WTC11 (cell line): ENCODE measurements at regions not wholly inside any gene's neighbourhood (a gene's known extent, or its start where the extent isn't known, plus 50 kb on each side); places are given as distances from the start of the nearest gene placed in this dataset.

Experiments
- ATAC-seq: fragments of 200-7000 bp; cut with Tn5 transposase; 2 replicates; pipeline ENCODE4 v1.10.0; 2021; ENCODE audit warnings: mild to moderate bottlenecking, moderate library complexity
- CTCF ChIA-PET: fragments of 300-600 bp; sonication (Branson Sonifier 250); formaldehyde crosslinking; loops from one replicate; lab custom pipeline; 2021; ENCODE audit warnings: antibody characterized with exemption; lab: Charles Lee
- POLR2A ChIA-PET: fragments of 350-600 bp; sonication (Branson Sonifier 250); formaldehyde crosslinking; loops from one replicate; lab custom pipeline; 2021; ENCODE audit warnings: antibody characterized with exemption; lab: Charles Lee
- DNase-seq: peaks from one replicate; pipeline ENCODE4 v3.0.0; 2021; ENCODE audit warnings: low spot score
- H3K27ac Mint-ChIP-seq: 2 replicates; pipeline ENCODE4 v1.8.0; 2021; ENCODE audit warnings: mixed read lengths
- H3K27me3 Mint-ChIP-seq: 2 replicates; pipeline ENCODE4 v1.8.0; 2021; ENCODE audit warnings: low read depth, mild to moderate bottlenecking, moderate library complexity, mixed read lengths
- H3K36me3 Mint-ChIP-seq: 2 replicates; pipeline ENCODE4 v1.8.0; 2021; ENCODE audit warnings: mixed read lengths
- H3K4me1 Mint-ChIP-seq: 2 replicates; pipeline ENCODE4 v1.8.0; 2022; ENCODE audit warnings: mixed read lengths
- H3K4me3 Mint-ChIP-seq: 2 replicates; pipeline ENCODE4 v1.8.0; 2021; ENCODE audit warnings: mild to moderate bottlenecking, moderate library complexity, mixed read lengths
- H3K9me3 Mint-ChIP-seq: 2 replicates; pipeline ENCODE4 v1.8.0; 2021; ENCODE audit warnings: mixed read lengths
- ATF2 ChIP-seq: sonication (generic); formaldehyde crosslinking; IDR thresholded peaks from 2 replicates; pipeline ENCODE4 v1.8.1; 2022; ENCODE audit warnings: low read depth, missing genetic modification reagents, borderline replicate concordance
- GABPB1 ChIP-seq: sonication (generic); formaldehyde crosslinking; IDR thresholded peaks from 2 replicates; pipeline ENCODE4 v1.8.1; 2023; ENCODE audit warnings: mild to moderate bottlenecking, missing genetic modification reagents
- GRHL2 ChIP-seq: fragments of 250-450 bp; sonication (Bioruptor Pico); IDR thresholded peaks from 2 replicates; pipeline ENCODE4 v1.8.0; 2022; ENCODE audit warnings: mild to moderate bottlenecking, moderate library complexity; ENCODE audit not compliant: insufficient replicate concordance, severe bottlenecking
- GTF2I ChIP-seq: fragments of 250-450 bp; sonication (Bioruptor Pico); conservative IDR thresholded peaks from 2 replicates; pipeline ENCODE4 v1.4.0; 2021; ENCODE audit warnings: mild to moderate bottlenecking
- NFYB ChIP-seq: sonication (generic); formaldehyde crosslinking; conservative IDR thresholded peaks from 2 replicates; pipeline ENCODE4 v1.8.0; 2022; ENCODE audit warnings: low read depth, missing genetic modification reagents
- PRRX2 ChIP-seq: fragments of 250-450 bp; sonication (Bioruptor Pico); IDR thresholded peaks from 2 replicates; pipeline ENCODE4 v1.8.0; 2021; ENCODE audit warnings: mild to moderate bottlenecking
- TEAD1 ChIP-seq: sonication (generic); formaldehyde crosslinking; IDR thresholded peaks from 2 replicates; pipeline ENCODE4 v1.8.0; 2022; ENCODE audit warnings: mild to moderate bottlenecking, missing genetic modification reagents
- TF ChIP-seq, protein P1 (sequence below): sonication (generic); formaldehyde crosslinking; IDR thresholded peaks from 2 replicates; pipeline ENCODE4 v1.8.0; 2023; ENCODE audit warnings: missing genetic modification reagents, mild to moderate bottlenecking, borderline replicate concordance
- TF ChIP-seq, protein P2 (sequence below): fragments of 250-450 bp; sonication (Bioruptor Pico); IDR thresholded peaks from 2 replicates; pipeline ENCODE4 v1.9.0; 2021; ENCODE audit warnings: mild to moderate bottlenecking
- TF ChIP-seq, protein P3 (sequence below): sonication (generic); formaldehyde crosslinking; IDR thresholded peaks from 2 replicates; pipeline ENCODE4 v1.8.1; 2023; ENCODE audit warnings: mild to moderate bottlenecking, missing genetic modification reagents
- TF ChIP-seq, protein P4 (sequence below): fragments of 250-450 bp; sonication (Bioruptor Pico); IDR thresholded peaks from 2 replicates; pipeline ENCODE4 v2.1.2; 2022; ENCODE audit warnings: mild to moderate bottlenecking, moderate library complexity
- TF ChIP-seq, protein P5 (sequence below): sonication (generic); formaldehyde crosslinking; IDR thresholded peaks from 2 replicates; pipeline ENCODE4 v1.8.1; 2022; ENCODE audit warnings: low read depth, mild to moderate bottlenecking, moderate library complexity, missing genetic modification reagents, borderline replicate concordance

DNA sequence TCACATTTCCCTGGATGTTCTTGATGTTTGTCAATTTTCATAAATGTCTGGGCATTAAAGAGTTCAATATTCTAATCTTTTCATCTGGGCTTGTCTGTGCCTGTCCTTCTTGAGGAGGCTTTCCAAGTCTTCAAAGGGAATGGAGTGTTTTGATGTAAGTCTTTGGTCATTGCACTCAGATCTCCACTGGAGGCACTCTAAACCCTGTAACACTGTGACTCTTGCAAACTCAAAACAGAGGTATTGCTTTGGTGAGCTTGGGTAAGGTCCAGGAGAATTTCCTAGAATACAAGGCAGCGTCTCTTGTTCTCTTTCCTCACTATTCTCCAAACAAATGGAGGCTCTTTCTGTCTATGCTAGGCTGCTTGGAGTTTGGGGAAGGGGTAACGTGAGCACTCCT is 1118.1 kb upstream of the PABPC4L start (continued):
- TF ChIP-seq TEAD1 (CRISPR knock-in tag), result no peak

DNA sequence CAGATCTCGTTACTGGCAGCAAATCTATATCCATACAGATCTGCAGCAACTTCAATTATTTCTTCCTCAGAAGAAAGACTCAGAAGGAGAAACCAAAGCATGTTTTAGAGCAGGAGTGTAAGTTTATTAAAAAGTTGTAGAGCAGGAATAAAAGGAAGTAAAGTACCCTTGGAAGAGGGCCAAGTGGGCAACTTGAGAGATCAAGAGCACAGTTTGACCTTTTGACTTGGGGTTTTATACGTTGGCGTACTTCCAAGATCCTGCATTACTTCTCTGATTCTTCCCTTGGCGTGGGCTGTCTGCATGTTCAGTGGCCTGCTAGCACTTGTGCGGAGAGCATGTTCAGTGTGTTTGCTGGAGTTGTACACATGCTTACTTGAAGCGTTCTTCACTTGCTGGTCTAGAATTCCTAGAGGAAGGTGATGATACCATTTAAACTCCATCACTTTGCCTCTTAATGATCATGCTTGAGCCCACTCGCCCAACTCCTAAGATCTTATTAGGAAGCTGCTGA is 1114.7 kb upstream of the PABPC4L start:
- ChIA-PET POLR2A (no interaction called here), CTCF (no interaction called here)
- ATAC-seq (no peak), DNase-seq (no peak)
- peaks cover 24% of the 10 kb centered on the region for H3K9me3 Mint-ChIP-seq
- no peak for TF ChIP-seq GTF2I (CRISPR knock-in tag)
- TF ChIP-seq PRRX2, result no peak
- TF ChIP-seq NFYB (CRISPR knock-in tag), result no peak
- TF ChIP-seq, protein P1, sequence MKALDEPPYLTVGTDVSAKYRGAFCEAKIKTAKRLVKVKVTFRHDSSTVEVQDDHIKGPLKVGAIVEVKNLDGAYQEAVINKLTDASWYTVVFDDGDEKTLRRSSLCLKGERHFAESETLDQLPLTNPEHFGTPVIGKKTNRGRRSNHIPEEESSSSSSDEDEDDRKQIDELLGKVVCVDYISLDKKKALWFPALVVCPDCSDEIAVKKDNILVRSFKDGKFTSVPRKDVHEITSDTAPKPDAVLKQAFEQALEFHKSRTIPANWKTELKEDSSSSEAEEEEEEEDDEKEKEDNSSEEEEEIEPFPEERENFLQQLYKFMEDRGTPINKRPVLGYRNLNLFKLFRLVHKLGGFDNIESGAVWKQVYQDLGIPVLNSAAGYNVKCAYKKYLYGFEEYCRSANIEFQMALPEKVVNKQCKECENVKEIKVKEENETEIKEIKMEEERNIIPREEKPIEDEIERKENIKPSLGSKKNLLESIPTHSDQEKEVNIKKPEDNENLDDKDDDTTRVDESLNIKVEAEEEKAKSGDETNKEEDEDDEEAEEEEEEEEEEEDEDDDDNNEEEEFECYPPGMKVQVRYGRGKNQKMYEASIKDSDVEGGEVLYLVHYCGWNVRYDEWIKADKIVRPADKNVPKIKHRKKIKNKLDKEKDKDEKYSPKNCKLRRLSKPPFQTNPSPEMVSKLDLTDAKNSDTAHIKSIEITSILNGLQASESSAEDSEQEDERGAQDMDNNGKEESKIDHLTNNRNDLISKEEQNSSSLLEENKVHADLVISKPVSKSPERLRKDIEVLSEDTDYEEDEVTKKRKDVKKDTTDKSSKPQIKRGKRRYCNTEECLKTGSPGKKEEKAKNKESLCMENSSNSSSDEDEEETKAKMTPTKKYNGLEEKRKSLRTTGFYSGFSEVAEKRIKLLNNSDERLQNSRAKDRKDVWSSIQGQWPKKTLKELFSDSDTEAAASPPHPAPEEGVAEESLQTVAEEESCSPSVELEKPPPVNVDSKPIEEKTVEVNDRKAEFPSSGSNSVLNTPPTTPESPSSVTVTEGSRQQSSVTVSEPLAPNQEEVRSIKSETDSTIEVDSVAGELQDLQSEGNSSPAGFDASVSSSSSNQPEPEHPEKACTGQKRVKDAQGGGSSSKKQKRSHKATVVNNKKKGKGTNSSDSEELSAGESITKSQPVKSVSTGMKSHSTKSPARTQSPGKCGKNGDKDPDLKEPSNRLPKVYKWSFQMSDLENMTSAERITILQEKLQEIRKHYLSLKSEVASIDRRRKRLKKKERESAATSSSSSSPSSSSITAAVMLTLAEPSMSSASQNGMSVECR (CRISPR knock-in tag), result no peak
- TF ChIP-seq, protein P2, sequence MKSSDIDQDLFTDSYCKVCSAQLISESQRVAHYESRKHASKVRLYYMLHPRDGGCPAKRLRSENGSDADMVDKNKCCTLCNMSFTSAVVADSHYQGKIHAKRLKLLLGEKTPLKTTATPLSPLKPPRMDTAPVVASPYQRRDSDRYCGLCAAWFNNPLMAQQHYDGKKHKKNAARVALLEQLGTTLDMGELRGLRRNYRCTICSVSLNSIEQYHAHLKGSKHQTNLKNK (CRISPR knock-in tag), result no peak
- no peak for TF ChIP-seq GABPB1 (CRISPR knock-in tag)
- TF ChIP-seq, protein P3, sequence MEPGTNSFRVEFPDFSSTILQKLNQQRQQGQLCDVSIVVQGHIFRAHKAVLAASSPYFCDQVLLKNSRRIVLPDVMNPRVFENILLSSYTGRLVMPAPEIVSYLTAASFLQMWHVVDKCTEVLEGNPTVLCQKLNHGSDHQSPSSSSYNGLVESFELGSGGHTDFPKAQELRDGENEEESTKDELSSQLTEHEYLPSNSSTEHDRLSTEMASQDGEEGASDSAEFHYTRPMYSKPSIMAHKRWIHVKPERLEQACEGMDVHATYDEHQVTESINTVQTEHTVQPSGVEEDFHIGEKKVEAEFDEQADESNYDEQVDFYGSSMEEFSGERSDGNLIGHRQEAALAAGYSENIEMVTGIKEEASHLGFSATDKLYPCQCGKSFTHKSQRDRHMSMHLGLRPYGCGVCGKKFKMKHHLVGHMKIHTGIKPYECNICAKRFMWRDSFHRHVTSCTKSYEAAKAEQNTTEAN (CRISPR knock-in tag), result no peak
- H3K27me3 Mint-ChIP-seq, result no peaks in the 10 kb centered on the region
- no peak overlapping the region for H3K27ac Mint-ChIP-seq
- H3K36me3 Mint-ChIP-seq, result no peaks in the 10 kb centered on the region
- no peak overlapping the region for H3K4me3 Mint-ChIP-seq
- peaks cover 2% of the 10 kb centered on the region; the same call in 1 of the 2 replicates for H3K4me1 Mint-ChIP-seq

GRCh38 chr4:135290136-135290535 is 1088.5 kb upstream of the PABPC4L start:
- DNase-seq (no peak), ATAC-seq (no peak)
- no peak for TF ChIP-seq GRHL2 (CRISPR knock-in tag)
- TF ChIP-seq ATF2 (CRISPR knock-in tag), result no peak
- TF ChIP-seq, protein P4, sequence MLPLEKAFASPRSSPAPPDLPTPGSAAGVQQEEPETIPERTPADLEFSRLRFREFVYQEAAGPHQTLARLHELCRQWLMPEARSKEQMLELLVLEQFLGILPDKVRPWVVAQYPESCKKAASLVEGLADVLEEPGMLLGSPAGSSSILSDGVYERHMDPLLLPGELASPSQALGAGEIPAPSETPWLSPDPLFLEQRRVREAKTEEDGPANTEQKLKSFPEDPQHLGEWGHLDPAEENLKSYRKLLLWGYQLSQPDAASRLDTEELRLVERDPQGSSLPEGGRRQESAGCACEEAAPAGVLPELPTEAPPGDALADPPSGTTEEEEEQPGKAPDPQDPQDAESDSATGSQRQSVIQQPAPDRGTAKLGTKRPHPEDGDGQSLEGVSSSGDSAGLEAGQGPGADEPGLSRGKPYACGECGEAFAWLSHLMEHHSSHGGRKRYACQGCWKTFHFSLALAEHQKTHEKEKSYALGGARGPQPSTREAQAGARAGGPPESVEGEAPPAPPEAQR (CRISPR knock-in tag), result no peak
- TF ChIP-seq, protein P5, sequence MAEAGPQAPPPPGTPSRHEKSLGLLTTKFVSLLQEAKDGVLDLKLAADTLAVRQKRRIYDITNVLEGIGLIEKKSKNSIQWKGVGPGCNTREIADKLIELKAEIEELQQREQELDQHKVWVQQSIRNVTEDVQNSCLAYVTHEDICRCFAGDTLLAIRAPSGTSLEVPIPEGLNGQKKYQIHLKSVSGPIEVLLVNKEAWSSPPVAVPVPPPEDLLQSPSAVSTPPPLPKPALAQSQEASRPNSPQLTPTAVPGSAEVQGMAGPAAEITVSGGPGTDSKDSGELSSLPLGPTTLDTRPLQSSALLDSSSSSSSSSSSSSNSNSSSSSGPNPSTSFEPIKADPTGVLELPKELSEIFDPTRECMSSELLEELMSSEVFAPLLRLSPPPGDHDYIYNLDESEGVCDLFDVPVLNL (CRISPR knock-in tag), result no peak
- no peak overlapping the region for H3K27ac Mint-ChIP-seq
- H3K4me1 Mint-ChIP-seq, result no peaks in the 10 kb centered on the region
- ChIA-PET CTCF (no interaction called here), POLR2A (no interaction called here)
- no peaks in the 10 kb centered on the region for H3K36me3 Mint-ChIP-seq
- H3K27me3 Mint-ChIP-seq, result no peaks in the 10 kb centered on the region
- H3K9me3 Mint-ChIP-seq, result peaks cover 3% of the 10 kb centered on the region; the same call in 1 of the 2 replicates
- H3K4me3 Mint-ChIP-seq, result no peak overlapping the region
